Hematopoietic multipotent progenitor cell treated with erythropoietin and hydrocortisone succinate and interleukin-3 and kit ligand, for 6 days (in vitro differentiated cells): ENCODE measurements at regions not wholly inside any gene's neighbourhood (a gene's known extent, or its start where the extent isn't known, plus 50 kb on each side); places are given as distances from the start of the nearest gene placed in this dataset.
"Not testable (repeated sequence)": the region's sequence is repeated elsewhere in the genome, so short reads cannot be mapped to it uniquely, and the experiment has no call there.

Experiments
- DNase-seq: peaks from one replicate; pipeline ENCODE4 v3.0.0-alpha.2; 2015

GRCh38 chr2:82740527-82740926 lies 1718.6 kb downstream of the SUCLG1 start:
- no peak for DNase-seq

- not testable (repeated sequence) for DNase-seq
Measured at GRCh38 chr2:82737965-82738364, 1721.1 kb downstream of the SUCLG1 start.

GRCh38 chr2:82735336-82735735 lies 1723.7 kb downstream of the SUCLG1 start:
- no peak for DNase-seq

- DNase-seq: no peak
Measured at GRCh38 chr2:82731824-82732223, 1727.3 kb downstream of the SUCLG1 start.

GRCh38 chr2:82730811-82731210 lies 1728.3 kb downstream of the SUCLG1 start:
- no peak for DNase-seq

- no peak for DNase-seq
Measured at GRCh38 chr2:82728090-82728489, 1731.0 kb downstream of the SUCLG1 start.

GRCh38 chr2:82708681-82709080 lies 1750.4 kb downstream of the SUCLG1 start:
- no peak for DNase-seq

- no peak for DNase-seq
Measured at GRCh38 chr2:82697231-82697630, 1761.8 kb downstream of the SUCLG1 start.

- no peak for DNase-seq
Measured at GRCh38 chr2:82694431-82694830, 1764.6 kb downstream of the SUCLG1 start.

- DNase-seq: no peak
Measured at GRCh38 chr2:82690757-82691411, 1768.2 kb downstream of the SUCLG1 start.

- no peak for DNase-seq
Measured at GRCh38 chr2:82675186-82675585, 1783.9 kb downstream of the SUCLG1 start.

- no peak for DNase-seq
Measured at GRCh38 chr2:82674652-82675051, 1784.4 kb downstream of the SUCLG1 start.

GRCh38 chr2:82667491-82667890 lies 1791.6 kb downstream of the SUCLG1 start:
- no peak for DNase-seq

GRCh38 chr2:82665691-82666090 lies 1793.4 kb downstream of the SUCLG1 start:
- DNase-seq: no peak

- DNase-seq: no peak
Measured at GRCh38 chr2:82657106-82657505, 1802.0 kb downstream of the SUCLG1 start.

GRCh38 chr2:82656420-82656819 lies 1802.7 kb downstream of the SUCLG1 start:
- DNase-seq: no peak

GRCh38 chr2:82652117-82652516 lies 1807.0 kb downstream of the SUCLG1 start:
- no peak for DNase-seq

GRCh38 chr2:82650038-82650437 lies 1809.0 kb downstream of the SUCLG1 start:
- no peak for DNase-seq

GRCh38 chr2:82641598-82642180 lies 1817.4 kb downstream of the SUCLG1 start:
- DNase-seq: no peak

- DNase-seq: no peak
Measured at GRCh38 chr2:82636402-82637020, 1822.6 kb downstream of the SUCLG1 start.

GRCh38 chr2:82599021-82599420 lies 1860.1 kb downstream of the SUCLG1 start:
- DNase-seq: no peak

- no peak for DNase-seq
Measured at GRCh38 chr2:82596581-82596980, 1862.5 kb downstream of the SUCLG1 start.

- no peak for DNase-seq
Measured at GRCh38 chr2:82591718-82592117, 1867.4 kb downstream of the SUCLG1 start.

- no peak for DNase-seq
Measured at GRCh38 chr2:82576656-82577055, 1882.4 kb downstream of the SUCLG1 start.

GRCh38 chr2:82539280-82539621 lies 1919.8 kb downstream of the SUCLG1 start:
- DNase-seq: peak; percentile 1
